Activated CD8-positive, alpha-beta T cell treated with anti-CD3 and anti-CD28 coated beads for 36 hours (primary cell): ENCODE measurements at regions not wholly inside any gene's neighbourhood (a gene's known extent, or its start where the extent isn't known, plus 50 kb on each side); places are given as distances from the start of the nearest gene placed in this dataset.

Source experiments
- ATAC-seq: fragments of 200-7000 bp; cut with Tn5 transposase; one replicate; pipeline ENCODE4 v1.10.0; 2021; ENCODE audit warnings: mild to moderate bottlenecking, moderate library complexity
- CTCF ChIA-PET: fragments of 350-600 bp; sonication (Branson Sonifier 250); formaldehyde crosslinking; loops from one replicate; lab custom pipeline; 2021; ENCODE audit warnings: antibody characterized with exemption; lab: Charles Lee
- POLR2A ChIA-PET: fragments of 350-600 bp; sonication (Branson Sonifier 250); formaldehyde crosslinking; loops from one replicate; lab custom pipeline; 2021; ENCODE audit warnings: antibody characterized with exemption; lab: Charles Lee
- DNase-seq: peaks from one replicate; pipeline ENCODE4 v3.0.0-alpha.2; 2020
- H3K27ac Mint-ChIP-seq: one replicate; pipeline ENCODE4 v1.8.0; 2021; ENCODE audit warnings: mild to moderate bottlenecking, mixed read lengths
- H3K27me3 Mint-ChIP-seq: one replicate; pipeline ENCODE4 v1.8.0; 2021; ENCODE audit warnings: mixed read lengths
- H3K36me3 Mint-ChIP-seq: one replicate; pipeline ENCODE4 v1.8.0; 2021; ENCODE audit warnings: low read depth, mixed read lengths
- H3K4me1 Mint-ChIP-seq: one replicate; pipeline ENCODE4 v1.8.0; 2021; ENCODE audit warnings: low read depth, mixed read lengths
- H3K4me3 Mint-ChIP-seq: one replicate; pipeline ENCODE4 v1.8.0; 2021; ENCODE audit warnings: mild to moderate bottlenecking, moderate library complexity, mixed read lengths
- H3K9me3 Mint-ChIP-seq: one replicate; pipeline ENCODE4 v1.8.0; 2021; ENCODE audit warnings: mixed read lengths
- intact Hi-C: fragments of 100-400 bp; cut with micrococcal nuclease; formaldehyde crosslinking; loops from one replicate; pipeline ENCODE4 v1.10.0; 2022
- TF ChIP-seq, protein P1 (sequence below): fragments of 200-600 bp; IDR thresholded peaks from one replicate; pipeline ENCODE4 v1.8.0; 2022; ENCODE audit warnings: antibody characterized with exemption, mild to moderate bottlenecking

DNA sequence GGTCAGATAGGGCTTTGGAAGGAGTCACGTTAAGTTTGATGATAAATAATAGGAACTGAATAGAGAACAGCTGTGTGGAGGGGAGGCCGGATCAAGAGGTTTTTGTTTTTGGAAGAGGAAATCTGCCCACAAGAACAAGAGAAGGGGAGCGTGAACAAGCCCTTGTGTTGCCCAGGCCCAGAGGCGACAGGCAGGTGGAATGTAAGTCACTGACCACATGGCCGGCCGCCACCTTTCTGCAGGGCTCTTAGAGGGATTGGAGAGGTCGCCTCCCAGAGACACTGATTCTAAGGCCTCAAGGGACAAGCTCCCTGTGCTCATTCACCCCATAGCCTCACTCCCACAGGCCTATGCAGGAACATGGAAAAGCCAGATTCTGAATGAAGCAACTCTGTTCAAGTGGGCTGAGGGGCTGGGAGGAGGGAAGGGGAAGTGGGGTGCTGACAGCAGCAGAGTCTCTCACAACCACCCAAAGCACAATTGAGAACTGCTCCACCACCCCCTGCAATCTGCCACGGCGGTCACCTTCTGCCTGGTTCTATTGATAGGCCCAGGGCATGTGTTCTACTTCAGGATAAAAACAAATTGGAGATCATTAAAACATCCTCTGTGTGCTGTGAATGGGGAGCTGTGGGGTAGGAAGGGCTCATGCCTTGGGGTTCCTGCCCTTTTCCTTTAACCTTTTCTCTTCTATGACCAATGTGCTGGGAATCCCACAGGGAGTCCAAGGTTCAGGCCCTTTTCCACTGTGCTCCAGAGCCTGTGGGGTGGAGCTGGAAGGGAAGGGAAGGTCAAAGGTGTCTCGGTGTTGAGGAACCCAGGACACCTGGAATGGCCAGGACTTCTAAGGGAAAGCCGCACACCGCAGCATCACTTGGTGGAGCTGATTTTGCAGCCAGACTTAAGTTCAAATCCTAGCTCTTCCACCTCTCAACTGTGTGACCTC lies 63.3 kb upstream of the PARP1 start:
- H3K4me1 Mint-ChIP-seq = peaks cover 6% of the 10 kb centered on the region
- TF ChIP-seq, protein P1, sequence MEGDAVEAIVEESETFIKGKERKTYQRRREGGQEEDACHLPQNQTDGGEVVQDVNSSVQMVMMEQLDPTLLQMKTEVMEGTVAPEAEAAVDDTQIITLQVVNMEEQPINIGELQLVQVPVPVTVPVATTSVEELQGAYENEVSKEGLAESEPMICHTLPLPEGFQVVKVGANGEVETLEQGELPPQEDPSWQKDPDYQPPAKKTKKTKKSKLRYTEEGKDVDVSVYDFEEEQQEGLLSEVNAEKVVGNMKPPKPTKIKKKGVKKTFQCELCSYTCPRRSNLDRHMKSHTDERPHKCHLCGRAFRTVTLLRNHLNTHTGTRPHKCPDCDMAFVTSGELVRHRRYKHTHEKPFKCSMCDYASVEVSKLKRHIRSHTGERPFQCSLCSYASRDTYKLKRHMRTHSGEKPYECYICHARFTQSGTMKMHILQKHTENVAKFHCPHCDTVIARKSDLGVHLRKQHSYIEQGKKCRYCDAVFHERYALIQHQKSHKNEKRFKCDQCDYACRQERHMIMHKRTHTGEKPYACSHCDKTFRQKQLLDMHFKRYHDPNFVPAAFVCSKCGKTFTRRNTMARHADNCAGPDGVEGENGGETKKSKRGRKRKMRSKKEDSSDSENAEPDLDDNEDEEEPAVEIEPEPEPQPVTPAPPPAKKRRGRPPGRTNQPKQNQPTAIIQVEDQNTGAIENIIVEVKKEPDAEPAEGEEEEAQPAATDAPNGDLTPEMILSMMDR = no peak
- no peaks in the 10 kb centered on the region for H3K36me3 Mint-ChIP-seq
- intact Hi-C loops = no loop called here
- ATAC-seq (no peak), DNase-seq (no peak)
- peaks cover 1% of the 10 kb centered on the region for H3K27me3 Mint-ChIP-seq
- no peaks in the 10 kb centered on the region for H3K9me3 Mint-ChIP-seq
- ChIA-PET POLR2A (interaction anchor here (0.5 kb wide), 1 partner anchor 39 kb away, joined by 3 read pairs; no protein-coding TSS in a partner anchor), CTCF (interaction anchor here (1.2 kb wide), 2 partner anchors 14 to 47 kb away, joined by 3 to 4 read pairs; no protein-coding TSS in a partner anchor)
- H3K4me3 Mint-ChIP-seq = no peak overlapping the region
- H3K27ac Mint-ChIP-seq = no peak overlapping the region

DNA sequence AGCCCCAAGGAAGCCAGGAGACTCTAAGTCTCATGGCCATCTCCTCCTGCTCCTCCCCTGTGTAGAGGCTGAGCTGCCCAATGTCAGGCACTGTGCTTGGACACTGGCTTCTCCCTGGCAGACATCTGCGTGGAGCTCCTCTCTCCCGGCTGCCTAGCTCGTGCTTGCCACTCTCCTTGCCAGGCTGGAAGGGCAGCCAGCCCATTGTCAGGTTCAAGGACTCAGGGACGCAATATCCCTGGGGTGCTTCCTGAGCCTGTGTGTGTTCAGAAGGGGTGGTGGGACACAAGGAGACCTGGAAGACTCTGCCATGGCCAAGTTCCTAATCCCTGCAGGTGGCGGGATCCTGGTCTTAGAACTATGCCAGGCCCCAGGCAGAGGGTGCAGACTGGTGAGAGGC lies 65.4 kb upstream of the PARP1 start:
- H3K36me3 Mint-ChIP-seq = no peaks in the 10 kb centered on the region
- POLR2A ChIA-PET = no interaction called here
- H3K27ac Mint-ChIP-seq = no peak overlapping the region
- no peaks in the 10 kb centered on the region for H3K9me3 Mint-ChIP-seq
- H3K27me3 Mint-ChIP-seq = peaks cover 1% of the 10 kb centered on the region
- intact Hi-C loops = no loop called here
- peaks cover 6% of the 10 kb centered on the region for H3K4me1 Mint-ChIP-seq
- no peak overlapping the region for H3K4me3 Mint-ChIP-seq
- CTCF ChIA-PET = interaction anchor here (2.2 kb wide), 1 partner anchor 66 kb away, joined by 9 read pairs; the partner anchor contains the start of gene PARP1
- TF ChIP-seq, protein P1 = no peak
- DNase-seq (no peak), ATAC-seq (no peak)

DNA sequence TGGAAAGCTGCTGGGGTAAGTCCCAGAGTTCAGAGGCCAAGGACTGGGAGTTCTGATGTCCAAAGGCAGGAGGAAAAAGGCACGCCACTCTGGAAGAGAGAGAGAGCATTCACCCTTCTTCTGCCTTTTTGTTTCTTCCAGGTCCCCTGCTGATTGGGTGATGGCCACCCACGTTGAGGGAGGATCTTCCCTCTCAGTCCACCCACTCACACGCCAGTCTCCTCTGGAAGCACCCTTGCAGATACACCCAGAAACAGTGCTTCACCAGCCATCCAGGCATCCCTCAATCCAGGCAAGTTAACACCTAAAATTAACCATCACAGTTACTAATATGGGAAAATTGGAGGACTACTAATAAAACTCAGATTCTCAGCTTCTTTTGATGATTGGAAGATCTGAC lies 66.1 kb upstream of the PARP1 start:
- TF ChIP-seq, protein P1 = no peak
- Mint-ChIP-seq H3K4me1 (peaks cover 6% of the 10 kb centered on the region), H3K27me3 (peaks cover 1% of the 10 kb centered on the region), H3K36me3 (no peaks in the 10 kb centered on the region), H3K9me3 (no peaks in the 10 kb centered on the region), H3K27ac (no peak overlapping the region), H3K4me3 (no peak overlapping the region)
- CTCF ChIA-PET = interaction anchor here (1.5 to 2.2 kb wide), 2 partner anchors 17 to 66 kb away, joined by 8 to 9 read pairs; partner anchors contain the start of gene PARP1
- ATAC-seq = no peak
- no peak for DNase-seq
- POLR2A ChIA-PET = interaction anchor here (1.0 kb wide), 1 partner anchor 22 kb away, joined by 3 read pairs; no protein-coding TSS in a partner anchor
- intact Hi-C loops = no loop called here

DNA sequence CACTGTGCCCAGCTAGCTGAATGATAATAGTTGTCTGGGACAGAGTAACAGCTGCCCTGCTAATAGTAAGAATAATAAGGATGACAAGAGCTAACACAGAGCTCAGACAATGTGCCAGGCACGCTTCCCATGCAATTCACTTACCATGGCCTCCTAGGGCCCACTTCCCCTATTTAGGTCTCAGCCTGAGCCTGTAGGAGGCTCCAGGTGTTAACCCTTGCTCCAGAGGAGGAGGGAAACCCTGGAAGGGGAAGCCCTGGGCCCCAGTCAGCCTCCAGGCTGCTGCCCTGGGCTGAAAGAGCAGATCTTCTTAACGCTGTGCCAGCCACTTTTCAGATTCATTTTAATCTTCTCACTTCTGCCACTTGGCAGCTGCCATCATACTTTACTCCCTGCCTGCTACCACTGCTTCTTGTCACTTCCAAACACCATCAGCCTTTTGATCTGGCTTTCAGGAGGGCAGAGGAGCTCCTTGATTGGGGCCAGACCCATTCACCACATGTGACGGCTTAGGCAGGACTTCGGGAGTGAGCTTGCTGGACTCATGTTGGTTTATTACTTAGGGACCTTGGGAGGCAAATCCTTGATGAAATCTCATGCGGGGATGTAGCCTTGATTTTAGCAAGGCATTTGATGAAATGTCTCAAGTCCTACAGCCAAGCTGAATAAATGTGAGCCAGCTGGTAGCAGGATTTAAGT lies 66.7 kb upstream of the PARP1 start:
- no peak overlapping the region for H3K27ac Mint-ChIP-seq
- no peaks in the 10 kb centered on the region for H3K36me3 Mint-ChIP-seq
- H3K9me3 Mint-ChIP-seq = no peaks in the 10 kb centered on the region
- POLR2A ChIA-PET = interaction anchor here (1.0 kb wide), 1 partner anchor 22 kb away, joined by 3 read pairs; no protein-coding TSS in a partner anchor
- no peak for DNase-seq
- intact Hi-C loops = no loop called here
- CTCF ChIA-PET = interaction anchor here (1.1 to 2.2 kb wide), 3 partner anchors 17 to 67 kb away, joined by 3 to 9 read pairs (median 8); partner anchors contain the start of gene PARP1
- no peak overlapping the region for H3K4me3 Mint-ChIP-seq
- peaks cover 6% of the 10 kb centered on the region for H3K4me1 Mint-ChIP-seq
- H3K27me3 Mint-ChIP-seq = peaks cover 1% of the 10 kb centered on the region
- TF ChIP-seq, protein P1 = no peak
- no peak for ATAC-seq
